Astrocyte (in vitro differentiated cells and primary cell): ENCODE measurements at regions not wholly inside any gene's neighbourhood (a gene's known extent, or its start where the extent isn't known, plus 50 kb on each side); places are given as distances from the start of the nearest gene placed in this dataset.
A peak's percentile ranks its signal among the peaks of the same experiment; 100 is the strongest.

Source experiments
- DNase-seq: peaks from one replicate; pipeline ENCODE4 v3.0.0-alpha.2; 2010; ENCODE audit warnings: low read depth
- FAIRE-seq: peaks from 2 replicates; lab custom pipeline; 2011; peaks lifted over from hg19 to GRCh38; lab: Jason Lieb, UNC
- H2AFZ ChIP-seq: 2 replicates; pipeline ENCODE4 v1.6.0; 2012; ENCODE audit warnings: low read depth, low read length, inconsistent platforms
- H3K27ac ChIP-seq: 2 replicates; pipeline ENCODE4 v1.5.1; 2011; ENCODE audit warnings: low read depth, low read length, inconsistent platforms
- H3K27me3 ChIP-seq: 2 replicates; pipeline ENCODE4 v1.6.0; 2011; ENCODE audit warnings: low read length, inconsistent platforms; ENCODE audit not compliant: insufficient read depth
- H3K36me3 ChIP-seq: 2 replicates; pipeline ENCODE4 v1.5.1; 2011; ENCODE audit warnings: low read length, inconsistent platforms; ENCODE audit not compliant: insufficient read depth
- H3K4me1 ChIP-seq: 2 replicates; pipeline ENCODE4 v1.5.1; 2011; ENCODE audit warnings: low read length, inconsistent platforms; ENCODE audit not compliant: insufficient read depth
- H3K4me2 ChIP-seq: 2 replicates; pipeline ENCODE4 v1.6.0; 2012; ENCODE audit warnings: low read length, inconsistent platforms
- H3K4me3 ChIP-seq: 2 replicates; pipeline ENCODE4 v1.5.1; 2011; ENCODE audit warnings: low read depth, mild to moderate bottlenecking, low read length, inconsistent platforms; ENCODE audit not compliant: insufficient read depth
- H3K79me2 ChIP-seq: 2 replicates; pipeline ENCODE4 v1.6.0; 2012; ENCODE audit warnings: mild to moderate bottlenecking, low read length, inconsistent platforms; ENCODE audit not compliant: insufficient read depth
- H3K9ac ChIP-seq: 2 replicates; pipeline ENCODE4 v1.6.0; 2012; ENCODE audit warnings: mild to moderate bottlenecking, low read length, inconsistent platforms
- H3K9me3 ChIP-seq: 2 replicates; pipeline ENCODE4 v1.5.1; 2012; ENCODE audit warnings: low read depth, mild to moderate bottlenecking, low read length, inconsistent platforms; ENCODE audit not compliant: insufficient read depth
- H4K20me1 ChIP-seq: 2 replicates; pipeline ENCODE4 v1.6.0; 2012; ENCODE audit warnings: low read length, inconsistent platforms; ENCODE audit not compliant: insufficient read depth
- H3K27ac Mint-ChIP-seq: one replicate; pipeline ENCODE4 v1.8.0; 2021; ENCODE audit warnings: mild to moderate bottlenecking, mixed read lengths; ENCODE audit not compliant: unreplicated experiment
- H3K27me3 Mint-ChIP-seq: one replicate; pipeline ENCODE4 v1.8.0; 2021; ENCODE audit warnings: low read depth, mixed read lengths; ENCODE audit not compliant: unreplicated experiment
- H3K36me3 Mint-ChIP-seq: one replicate; pipeline ENCODE4 v1.8.0; 2021; ENCODE audit warnings: low read depth, mixed read lengths; ENCODE audit not compliant: unreplicated experiment
- H3K4me1 Mint-ChIP-seq: one replicate; pipeline ENCODE4 v1.8.0; 2021; ENCODE audit warnings: low read depth, mixed read lengths; ENCODE audit not compliant: unreplicated experiment
- H3K4me3 Mint-ChIP-seq: one replicate; pipeline ENCODE4 v1.8.0; 2021; ENCODE audit warnings: mild to moderate bottlenecking, moderate library complexity, mixed read lengths; ENCODE audit not compliant: unreplicated experiment
- H3K9me3 Mint-ChIP-seq: one replicate; pipeline ENCODE4 v1.8.0; 2021; ENCODE audit warnings: mild to moderate bottlenecking, mixed read lengths; ENCODE audit not compliant: unreplicated experiment
- EZH2 ChIP-seq: IDR thresholded peaks from 2 replicates; pipeline ENCODE4 v1.6.1; 2012; ENCODE audit warnings: mild to moderate bottlenecking, low read length, inconsistent platforms; ENCODE audit not compliant: insufficient read depth
- TF ChIP-seq, protein P1 (sequence below): IDR thresholded peaks from 2 replicates; pipeline ENCODE4 v1.5.1; 2011; ENCODE audit warnings: low read depth, mild to moderate bottlenecking, inconsistent platforms, low read length, moderate library complexity; ENCODE audit not compliant: insufficient read depth

- no peak for FAIRE-seq
Observed at GRCh38 chr4:10879411-10880110, 195.0 kb upstream of the CLNK start.

DNA sequence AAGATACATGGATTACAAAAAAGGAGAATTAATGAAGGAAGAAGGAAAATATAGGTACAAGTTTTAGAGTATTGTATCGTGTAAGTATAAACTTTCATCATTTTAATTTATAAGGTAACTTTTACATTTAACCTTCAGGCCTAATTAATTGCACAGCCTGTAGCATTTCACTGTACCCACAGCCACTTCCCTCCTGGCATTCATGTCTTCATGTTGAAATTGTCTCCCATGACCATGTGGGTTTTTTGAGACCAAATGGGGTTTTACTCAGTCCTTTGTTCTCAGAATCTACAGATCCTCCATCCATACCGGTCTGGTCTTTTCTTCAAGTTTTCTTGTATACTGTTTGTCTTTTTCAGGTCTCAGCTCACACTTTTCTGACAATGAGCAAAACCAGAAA is 194.3 kb upstream of the CLNK start:
- H3K27ac ChIP-seq: no peak overlapping the region
- H3K9me3 ChIP-seq: no peaks in the 10 kb centered on the region
- no peaks in the 10 kb centered on the region for H3K79me2 ChIP-seq
- DNase-seq: no peak
- H3K36me3 ChIP-seq: no peaks in the 10 kb centered on the region
- peak overlapping the region; percentile 24 for H3K9ac ChIP-seq
- H3K4me3 Mint-ChIP-seq: no peak overlapping the region
- no peak overlapping the region for H3K4me3 ChIP-seq
- TF ChIP-seq, protein P1, sequence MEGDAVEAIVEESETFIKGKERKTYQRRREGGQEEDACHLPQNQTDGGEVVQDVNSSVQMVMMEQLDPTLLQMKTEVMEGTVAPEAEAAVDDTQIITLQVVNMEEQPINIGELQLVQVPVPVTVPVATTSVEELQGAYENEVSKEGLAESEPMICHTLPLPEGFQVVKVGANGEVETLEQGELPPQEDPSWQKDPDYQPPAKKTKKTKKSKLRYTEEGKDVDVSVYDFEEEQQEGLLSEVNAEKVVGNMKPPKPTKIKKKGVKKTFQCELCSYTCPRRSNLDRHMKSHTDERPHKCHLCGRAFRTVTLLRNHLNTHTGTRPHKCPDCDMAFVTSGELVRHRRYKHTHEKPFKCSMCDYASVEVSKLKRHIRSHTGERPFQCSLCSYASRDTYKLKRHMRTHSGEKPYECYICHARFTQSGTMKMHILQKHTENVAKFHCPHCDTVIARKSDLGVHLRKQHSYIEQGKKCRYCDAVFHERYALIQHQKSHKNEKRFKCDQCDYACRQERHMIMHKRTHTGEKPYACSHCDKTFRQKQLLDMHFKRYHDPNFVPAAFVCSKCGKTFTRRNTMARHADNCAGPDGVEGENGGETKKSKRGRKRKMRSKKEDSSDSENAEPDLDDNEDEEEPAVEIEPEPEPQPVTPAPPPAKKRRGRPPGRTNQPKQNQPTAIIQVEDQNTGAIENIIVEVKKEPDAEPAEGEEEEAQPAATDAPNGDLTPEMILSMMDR: no peak
- TF ChIP-seq EZH2: no peak
- H3K27me3 Mint-ChIP-seq: peaks cover 5% of the 10 kb centered on the region
- no peaks in the 10 kb centered on the region for H3K27me3 ChIP-seq
- no peak overlapping the region for H2AFZ ChIP-seq
- peaks cover 15% of the 10 kb centered on the region for H3K4me1 Mint-ChIP-seq
- no peak overlapping the region for H3K27ac Mint-ChIP-seq
- H3K4me2 ChIP-seq: peak overlapping the region; percentile 22
- H3K4me1 ChIP-seq: peaks cover 3% of the 10 kb centered on the region
- no peaks in the 10 kb centered on the region for H3K9me3 Mint-ChIP-seq
- H4K20me1 ChIP-seq: no peaks in the 10 kb centered on the region
- no peaks in the 10 kb centered on the region for H3K36me3 Mint-ChIP-seq
- no peak for FAIRE-seq

More at GRCh38 chr4:10879411-10880110, 195.0 kb upstream of the CLNK start:
- Histone ChIP-seq H4K20me1 (no peaks in the 10 kb centered on the region), H3K4me1 (peaks cover 3% of the 10 kb centered on the region), H2AFZ (no peak overlapping the region), H3K36me3 (no peaks in the 10 kb centered on the region), H3K9ac (peak overlapping the region; percentile 24), H3K79me2 (no peaks in the 10 kb centered on the region), H3K9me3 (no peaks in the 10 kb centered on the region), H3K4me3 (no peak overlapping the region), H3K27ac (no peak overlapping the region), H3K27me3 (no peaks in the 10 kb centered on the region), H3K4me2 (peak overlapping the region; percentile 22)
- Mint-ChIP-seq H3K9me3 (no peaks in the 10 kb centered on the region), H3K27ac (no peak overlapping the region), H3K27me3 (peaks cover 8% of the 10 kb centered on the region), H3K4me3 (no peak overlapping the region), H3K4me1 (peaks cover 15% of the 10 kb centered on the region), H3K36me3 (no peaks in the 10 kb centered on the region)
- TF ChIP-seq, protein P1: no peak
- TF ChIP-seq EZH2: no peak
- DNase-seq: peak; percentile 49

DNA sequence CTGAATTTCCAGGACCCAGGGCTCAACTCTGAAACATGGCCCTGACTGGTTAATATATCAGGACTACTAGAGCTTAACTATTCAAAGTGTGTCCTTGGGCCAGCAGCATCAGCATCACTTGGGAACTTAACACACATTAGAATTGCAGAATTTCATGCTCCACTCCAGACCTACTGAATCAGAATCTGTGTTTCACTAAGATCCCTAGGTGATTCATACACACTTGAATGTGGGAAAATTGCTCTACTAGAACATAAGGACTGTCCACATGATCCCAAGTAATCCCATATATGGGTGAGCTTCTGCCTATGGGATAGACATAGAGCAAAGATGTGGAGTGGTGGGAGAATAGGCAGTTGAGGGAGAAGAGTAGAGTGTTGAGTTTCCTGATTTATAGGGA is 192.5 kb upstream of the CLNK start:
- FAIRE-seq (no peak), DNase-seq (peak; percentile 31)
- peaks cover 15% of the 10 kb centered on the region for H3K4me1 Mint-ChIP-seq
- Histone ChIP-seq H4K20me1 (no peaks in the 10 kb centered on the region), H2AFZ (no peak overlapping the region), H3K4me1 (peaks cover 3% of the 10 kb centered on the region), H3K9ac (no peak overlapping the region), H3K79me2 (no peaks in the 10 kb centered on the region), H3K4me2 (no peak overlapping the region), H3K27ac (no peak overlapping the region), H3K9me3 (no peaks in the 10 kb centered on the region), H3K36me3 (no peaks in the 10 kb centered on the region), H3K4me3 (no peak overlapping the region), H3K27me3 (no peaks in the 10 kb centered on the region)
- no peaks in the 10 kb centered on the region for H3K36me3 Mint-ChIP-seq
- no peak overlapping the region for H3K4me3 Mint-ChIP-seq
- H3K27me3 Mint-ChIP-seq: no peaks in the 10 kb centered on the region
- H3K27ac Mint-ChIP-seq: no peak overlapping the region
- no peak for TF ChIP-seq EZH2
- TF ChIP-seq, protein P1: no peak
- no peaks in the 10 kb centered on the region for H3K9me3 Mint-ChIP-seq
